Stimulated activated CD8-positive, alpha-beta memory T cell treated with anti-CD3 and anti-CD28 coated beads, Interleukin-4, amount 100 ng/mL, for 24 hours (primary cell): ENCODE measurements at regions not wholly inside any gene's neighbourhood (a gene's known extent, or its start where the extent isn't known, plus 50 kb on each side); places are given as distances from the start of the nearest gene placed in this dataset.

Experiments
- DNase-seq: peaks from one replicate; pipeline ENCODE4 v3.0.0-alpha.2; 2020; ENCODE audit warnings: low read depth

DNA sequence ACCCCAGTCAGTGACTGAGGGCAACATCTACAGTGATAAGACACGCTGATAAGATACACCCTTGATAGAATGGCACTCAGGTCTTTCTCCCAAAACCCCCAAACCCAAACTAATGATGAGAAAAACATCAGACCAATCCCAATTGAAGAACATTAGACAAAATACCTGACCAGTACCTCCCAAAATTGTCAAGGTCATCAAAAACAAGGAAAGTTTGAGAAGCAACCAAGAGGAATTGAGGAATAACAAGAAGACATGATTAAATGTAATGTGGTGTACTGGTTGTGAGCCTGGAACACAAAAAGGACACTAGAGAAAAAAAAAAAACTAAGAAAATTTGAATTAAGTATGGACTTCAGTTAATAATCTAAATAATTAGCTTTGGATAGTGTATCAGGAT lies 222.8 kb downstream of the GAS1 start:
- no peak for DNase-seq

DNA sequence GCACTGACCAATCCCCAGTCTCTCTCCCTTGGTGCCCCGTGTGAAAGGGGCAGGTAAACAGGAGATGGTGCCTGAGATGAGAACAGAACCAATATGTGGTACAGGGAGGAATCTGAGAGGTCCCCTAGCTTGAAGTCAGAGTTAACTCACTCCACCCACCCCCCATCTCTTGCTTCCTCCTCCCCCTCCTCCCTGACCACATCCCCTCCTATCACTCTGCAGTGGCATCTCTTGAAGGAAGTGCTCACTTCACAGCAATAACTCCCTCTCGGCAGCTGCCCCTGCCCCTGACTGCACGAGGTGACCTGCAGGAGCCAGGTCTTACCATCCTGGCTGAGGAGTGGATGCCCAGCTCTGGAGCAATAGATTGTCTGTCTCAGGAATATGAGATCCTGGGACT lies 224.0 kb downstream of the GAS1 start:
- no peak for DNase-seq

DNA sequence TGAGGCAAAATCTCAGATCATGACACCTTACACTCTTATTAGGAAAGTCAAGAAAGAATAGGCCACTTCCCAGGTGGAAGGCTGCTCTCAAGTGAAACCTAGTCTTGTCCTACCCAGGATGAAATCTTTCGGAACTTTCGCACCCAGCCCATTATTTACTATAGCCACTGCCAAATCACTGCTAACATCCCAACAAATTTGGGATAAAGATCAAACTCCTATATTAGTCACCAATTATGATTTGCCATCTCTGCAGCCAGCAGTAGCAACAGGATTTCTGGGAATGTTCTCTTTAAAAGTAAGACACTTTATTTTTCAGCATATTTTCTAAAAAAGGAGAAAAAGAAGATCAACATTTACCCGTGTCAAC lies 224.6 kb downstream of the GAS1 start:
- no peak for DNase-seq

DNA sequence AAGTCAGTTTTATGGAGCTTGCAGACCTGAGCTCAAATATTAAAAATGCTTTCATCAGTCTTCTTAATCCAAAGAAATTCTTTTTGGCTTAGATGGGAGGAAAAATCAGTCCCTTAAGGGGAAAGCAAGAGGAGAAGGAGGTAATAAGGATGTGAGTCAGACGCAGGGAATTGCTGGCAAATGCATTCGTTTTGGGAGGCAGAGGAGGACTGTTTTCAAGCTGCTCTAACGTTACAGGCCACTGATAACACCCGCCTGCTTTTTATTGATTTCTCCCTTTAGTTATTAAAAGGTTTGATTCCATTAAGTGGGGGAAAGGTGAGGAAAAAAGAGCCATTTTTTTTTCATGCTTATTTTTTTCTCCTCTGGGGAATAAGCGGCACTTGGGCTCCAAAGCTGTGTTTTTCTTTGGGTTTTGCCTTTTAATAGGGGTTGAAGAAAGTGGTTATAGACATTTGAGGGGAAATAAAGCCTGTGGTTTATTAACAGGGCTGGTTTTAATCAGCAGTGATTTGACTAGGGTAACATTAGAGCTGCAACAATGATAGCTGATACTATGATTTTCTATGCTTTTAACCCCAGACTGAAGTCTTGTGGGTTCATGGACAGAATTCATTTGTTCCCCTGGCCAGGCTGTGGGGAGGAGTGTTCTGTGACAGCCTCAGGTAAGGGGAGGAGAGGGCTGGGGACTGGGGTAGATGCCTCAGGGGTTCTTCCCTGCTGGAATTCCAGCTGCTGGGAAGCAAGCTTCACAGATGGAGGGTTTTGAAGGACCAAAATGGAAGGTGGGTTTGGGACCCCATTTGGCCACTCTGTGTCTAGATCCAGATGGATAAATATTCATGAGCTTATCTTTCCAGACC lies 225.2 kb downstream of the GAS1 start:
- DNase-seq: no peak

DNA sequence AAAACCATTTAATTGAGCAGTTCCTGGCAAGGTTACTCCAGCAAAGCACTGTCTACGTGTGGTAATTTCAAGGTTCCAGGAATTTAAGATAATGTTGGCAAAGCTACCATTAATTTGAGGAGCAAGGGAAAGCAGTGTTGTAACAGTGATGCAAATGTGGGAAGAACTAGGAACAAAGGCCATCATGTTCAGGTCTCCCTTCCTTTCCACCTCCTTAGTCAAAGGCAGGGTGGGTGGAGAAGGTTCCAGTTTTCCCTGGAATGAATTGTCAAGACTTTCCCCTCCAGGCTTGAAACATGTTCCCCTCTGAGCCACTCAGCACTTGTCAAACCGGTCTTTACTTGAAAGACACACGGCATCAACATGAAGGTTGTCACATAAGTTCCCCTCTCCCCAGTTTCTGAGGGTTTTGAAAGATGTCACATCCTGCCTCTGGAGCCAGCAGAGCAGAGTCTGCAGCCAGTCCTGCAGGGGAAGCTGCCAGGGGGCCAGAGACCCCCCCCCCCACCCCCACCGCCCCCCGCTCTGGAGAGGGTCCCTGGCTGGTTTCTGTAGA lies 226.0 kb downstream of the GAS1 start:
- no peak for DNase-seq

DNA sequence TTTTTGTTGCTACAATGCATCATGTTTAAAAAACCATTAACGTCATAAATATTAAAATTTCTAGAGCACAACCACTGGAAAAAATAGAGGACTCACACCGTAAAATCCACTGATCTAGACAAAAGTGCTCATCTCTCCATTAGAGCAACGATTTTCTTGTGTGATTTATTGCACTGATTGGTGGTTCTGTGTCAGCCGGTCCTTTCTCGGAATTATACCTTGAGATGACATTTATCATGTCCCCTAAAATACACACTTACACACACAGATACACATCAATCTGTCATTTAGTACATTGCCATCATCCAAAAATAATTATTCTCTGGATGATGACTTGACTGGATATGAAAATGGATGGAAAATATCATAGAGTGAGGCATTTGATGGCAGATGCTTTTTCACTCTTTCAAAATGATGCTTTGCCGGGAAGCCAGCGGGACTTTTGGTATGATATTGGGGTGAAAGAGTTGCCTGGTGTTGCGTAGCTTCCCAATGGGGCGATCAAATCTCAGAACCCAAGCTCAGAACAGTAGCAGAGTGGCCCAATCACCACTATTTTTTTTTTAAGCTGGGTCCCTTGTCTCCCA lies 226.6 kb downstream of the GAS1 start:
- no peak for DNase-seq

DNA sequence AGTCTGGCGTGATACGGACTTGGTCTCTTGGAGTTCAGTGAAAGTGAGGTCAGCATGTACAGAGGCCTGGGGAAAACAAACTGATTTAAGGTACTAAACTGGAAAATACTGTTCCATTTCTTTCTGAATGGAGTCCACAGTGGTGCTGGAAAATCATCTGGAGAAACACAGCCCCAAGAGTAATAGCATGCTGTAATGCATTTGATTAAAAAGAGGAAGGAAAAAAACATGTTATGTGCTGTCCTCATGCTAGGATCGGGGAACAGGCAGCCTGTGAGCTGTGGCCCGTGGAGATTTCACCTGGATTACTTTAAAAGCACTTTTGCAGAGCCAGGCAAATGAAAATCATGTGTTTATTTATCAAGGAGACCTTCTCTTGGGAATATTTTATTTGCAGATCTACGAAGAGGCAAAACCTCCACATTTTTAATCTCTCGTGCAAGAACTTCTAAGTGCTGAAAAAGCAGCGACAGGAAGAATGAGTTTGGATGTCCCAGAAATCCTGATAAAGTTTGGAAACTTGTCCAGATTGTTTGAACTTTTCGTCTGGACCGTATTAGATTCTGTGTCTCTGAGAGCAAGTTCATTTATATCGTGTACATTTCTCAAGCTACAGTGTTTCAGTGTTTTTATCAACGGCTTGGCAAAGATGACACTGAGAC lies 228.8 kb downstream of the GAS1 start:
- DNase-seq: no peak

DNA sequence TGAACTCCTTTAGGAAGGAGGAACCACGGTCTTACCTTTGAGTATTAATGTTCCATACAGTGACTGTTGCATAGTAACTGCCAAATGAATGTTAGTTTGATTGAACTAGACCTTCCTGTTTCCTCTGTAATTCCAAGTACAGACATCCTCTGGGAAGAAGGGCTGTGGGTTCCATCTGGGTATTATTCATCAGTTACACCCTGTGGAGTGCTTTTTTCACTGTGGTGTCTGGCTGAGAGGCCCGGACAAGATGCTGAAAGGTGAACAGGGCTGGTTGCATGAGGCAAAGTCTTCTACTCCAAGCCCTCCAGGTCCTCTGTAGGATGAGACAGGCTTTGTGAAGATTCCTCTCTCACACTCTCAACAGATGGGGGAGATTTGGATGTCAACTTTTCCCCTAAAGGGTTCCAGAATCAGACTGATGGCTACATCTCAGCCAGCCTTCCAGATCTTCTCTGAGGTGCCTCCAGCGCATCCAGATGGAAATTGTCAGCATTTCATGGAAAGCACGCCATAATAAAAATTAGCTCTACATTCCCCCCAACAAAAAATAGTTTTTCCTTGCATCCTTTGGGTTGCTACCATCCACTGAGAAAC lies 230.9 kb downstream of the GAS1 start:
- no peak for DNase-seq

DNA sequence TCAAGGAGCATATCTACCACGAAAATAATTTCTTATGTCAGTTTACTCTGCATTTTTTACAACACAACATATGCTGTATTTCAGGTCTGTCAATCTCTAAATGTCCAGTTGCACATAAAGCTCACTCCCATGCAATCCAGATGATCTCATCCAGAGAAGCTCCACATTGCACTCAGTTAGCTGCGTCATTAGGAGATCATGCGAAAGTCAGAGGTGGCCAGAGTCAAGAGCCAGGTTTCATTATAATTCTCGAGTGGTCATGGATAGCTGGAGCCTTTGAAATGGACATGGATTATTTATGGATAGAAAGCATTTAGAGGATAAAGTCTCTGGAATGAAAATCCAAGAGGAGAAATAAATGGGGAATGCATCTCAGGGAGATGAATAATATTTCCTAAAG lies 232.3 kb downstream of the GAS1 start:
- DNase-seq: no peak

DNA sequence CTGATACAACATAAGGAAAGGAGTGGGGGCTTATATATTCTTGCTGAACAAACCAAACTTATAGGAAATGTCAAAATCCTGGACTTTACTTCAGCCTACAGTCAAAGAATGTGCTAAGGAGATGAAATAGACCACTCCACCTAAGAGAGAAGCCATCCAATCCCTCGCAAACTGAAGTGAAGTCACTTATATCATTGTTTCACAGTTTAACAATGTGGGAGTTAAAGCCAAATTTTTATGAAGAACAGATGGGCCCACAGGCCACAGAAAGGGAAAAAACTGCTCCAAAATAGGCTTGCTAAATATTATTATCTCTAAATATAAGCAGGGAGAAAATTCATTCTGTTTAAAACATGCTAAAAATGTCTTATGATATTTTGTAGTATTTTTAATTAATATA lies 233.3 kb downstream of the GAS1 start:
- no peak for DNase-seq

DNA sequence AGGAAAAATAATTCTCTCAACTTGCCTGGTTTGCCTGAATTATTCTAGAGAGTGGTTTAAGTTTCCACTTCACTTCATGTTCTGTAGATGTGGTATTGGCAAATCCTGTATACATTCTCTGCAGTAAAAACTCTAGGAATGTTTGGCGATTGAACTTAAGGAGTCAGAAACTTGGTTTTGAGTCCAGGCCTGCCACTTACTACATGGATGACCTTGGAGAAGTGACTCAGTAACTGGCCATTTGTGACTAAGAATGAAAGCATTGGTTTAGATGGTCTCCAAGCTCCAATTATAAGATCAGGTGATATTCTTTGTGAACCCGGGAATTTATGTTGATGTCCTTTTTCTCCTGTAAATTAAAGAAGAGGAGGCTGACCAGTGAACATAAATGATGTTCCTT lies 233.8 kb downstream of the GAS1 start:
- no peak for DNase-seq

DNA sequence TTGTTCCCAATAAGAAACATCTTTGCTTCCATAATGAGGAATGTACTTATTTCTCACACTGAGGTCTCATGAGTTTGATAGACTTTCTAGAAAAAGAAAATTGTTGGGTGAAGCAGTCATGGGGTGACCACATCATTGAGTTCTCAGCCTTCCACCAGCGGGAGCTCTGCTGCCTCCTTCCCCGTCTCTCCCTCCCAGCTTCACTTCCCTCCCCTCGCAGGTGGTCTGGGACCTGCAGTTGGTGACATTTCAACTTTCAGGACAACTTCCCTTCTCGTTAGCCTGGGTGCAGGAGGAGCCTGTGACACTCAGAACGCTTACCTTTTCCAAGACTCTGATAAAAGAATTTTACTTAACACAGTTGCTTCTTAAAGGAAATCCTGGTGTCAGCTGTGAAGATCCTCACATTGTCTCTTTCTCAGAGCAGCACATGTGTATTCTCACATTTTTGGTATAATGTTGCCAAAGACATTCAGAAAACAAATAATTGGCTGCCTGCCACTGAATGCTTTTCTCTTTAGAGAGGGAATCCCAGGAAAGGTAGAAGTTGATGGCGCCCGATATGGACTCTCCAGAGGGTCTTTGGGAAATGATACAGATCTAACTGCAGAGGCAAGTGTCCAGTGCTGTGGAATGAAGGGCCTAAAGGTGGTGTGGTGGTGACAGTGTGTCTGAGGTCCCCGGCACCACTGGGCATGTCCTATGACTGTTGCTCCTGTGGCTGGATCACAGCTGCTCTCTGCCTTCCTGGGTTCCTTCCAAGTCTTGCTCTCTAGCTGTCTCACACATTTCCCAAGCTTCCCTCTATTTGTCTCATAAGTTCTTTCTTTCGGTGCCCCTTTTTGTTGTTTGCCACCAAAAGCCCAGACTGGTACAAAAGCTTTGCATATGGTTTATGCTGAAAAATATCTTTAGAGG lies 238.1 kb downstream of the GAS1 start:
- DNase-seq: no peak

DNA sequence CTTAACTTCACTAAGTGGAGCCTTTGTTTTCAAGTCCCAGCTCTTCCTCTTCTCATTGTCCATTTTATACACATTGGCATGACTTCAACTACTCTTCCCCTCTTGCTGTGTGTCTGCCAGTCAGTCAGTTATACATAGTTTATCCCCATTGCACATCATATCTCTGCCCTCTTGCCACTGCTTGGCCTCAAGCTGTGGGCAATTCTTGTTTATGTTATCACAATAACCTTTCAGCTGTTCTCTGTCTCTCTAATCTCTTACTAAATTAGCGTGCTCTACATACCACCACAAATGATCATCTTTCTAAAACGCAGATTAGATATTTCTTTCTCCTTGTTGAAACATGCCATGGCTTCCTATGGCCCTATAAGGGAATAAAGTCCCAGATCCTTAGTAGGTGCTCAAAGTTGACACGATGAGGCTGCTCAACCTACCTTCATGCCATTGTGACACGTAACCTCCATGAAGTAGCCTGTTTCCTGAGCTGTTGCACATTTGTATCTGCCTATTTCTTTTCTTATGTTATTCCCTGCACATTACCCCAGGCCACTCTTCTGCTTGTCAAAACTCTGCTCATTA lies 239.3 kb downstream of the GAS1 start:
- DNase-seq: no peak

DNA sequence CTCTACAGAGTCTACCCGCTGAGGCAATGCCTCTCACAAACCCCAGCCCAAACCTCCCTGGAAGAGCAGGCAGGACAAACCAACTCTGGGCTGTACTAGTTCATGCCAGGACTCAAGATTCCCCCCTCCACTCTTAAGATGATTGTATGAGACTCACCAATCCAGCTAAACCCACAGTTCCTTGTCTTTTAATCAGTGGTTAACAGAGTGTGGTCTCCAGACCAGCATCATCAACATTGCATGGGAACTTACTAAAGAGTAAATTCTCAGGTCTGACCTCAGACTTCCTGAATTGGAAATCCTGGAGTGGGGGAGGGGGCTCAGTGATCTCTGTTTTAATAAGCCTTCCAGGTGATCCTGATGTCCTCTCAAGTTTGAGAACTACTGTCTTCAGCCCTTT lies 240.9 kb downstream of the GAS1 start:
- DNase-seq: no peak

DNA sequence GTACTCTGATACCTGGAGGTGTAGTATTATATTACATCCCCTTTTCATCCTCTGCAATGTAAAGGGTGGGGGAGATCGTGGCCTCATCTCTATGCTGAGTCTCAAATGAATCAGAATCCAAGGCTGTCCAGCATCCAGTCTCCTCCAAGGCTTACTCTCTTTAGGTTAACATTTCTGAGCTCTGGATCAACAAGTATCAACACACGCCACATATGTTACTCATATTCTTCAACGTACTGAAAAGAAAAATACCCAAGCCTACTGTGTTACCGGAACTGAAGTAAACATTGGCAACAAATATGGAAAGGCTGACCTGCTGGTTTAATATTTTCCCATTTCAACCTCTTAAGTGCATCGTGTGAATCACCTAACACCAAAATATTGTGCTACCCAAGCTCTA lies 241.8 kb downstream of the GAS1 start:
- no peak for DNase-seq

DNA sequence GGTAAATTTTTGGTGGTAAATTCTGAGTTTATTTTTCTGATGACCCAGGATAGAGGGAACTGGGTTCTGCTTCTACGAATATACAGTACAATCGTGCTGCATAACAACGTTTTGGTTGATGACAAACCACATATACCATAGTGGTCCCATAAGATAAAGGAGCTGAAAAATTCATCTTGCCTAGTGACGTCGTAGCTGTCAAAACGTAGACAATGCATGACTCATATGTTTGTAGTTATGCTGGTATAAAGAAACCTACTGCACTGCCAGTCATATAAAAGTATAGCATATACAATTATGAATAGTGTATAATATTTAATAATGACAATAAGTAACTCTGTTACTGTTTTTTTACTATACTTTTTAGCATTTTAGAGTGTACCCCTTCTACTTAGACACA lies 244.0 kb downstream of the GAS1 start:
- no peak for DNase-seq

DNA sequence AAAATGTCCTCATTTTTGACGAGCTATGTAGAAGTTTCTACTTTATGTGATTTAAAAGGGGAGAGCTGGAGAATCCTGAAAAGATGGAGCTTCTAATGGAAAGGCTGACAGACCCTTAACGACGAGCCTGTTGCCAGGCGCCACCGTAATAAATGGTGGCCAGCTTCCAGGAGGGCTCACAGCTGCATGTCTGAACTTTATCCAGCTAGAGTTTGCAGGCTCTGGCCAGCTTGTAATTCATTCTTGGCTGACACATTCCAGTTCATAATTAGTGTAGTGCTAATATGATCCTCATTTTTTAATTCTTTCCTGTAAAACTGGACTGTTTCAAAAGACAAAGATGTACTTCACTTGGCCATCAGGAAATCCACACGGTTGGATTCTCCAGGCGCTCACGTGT lies 246.7 kb downstream of the GAS1 start:
- DNase-seq: no peak

DNA sequence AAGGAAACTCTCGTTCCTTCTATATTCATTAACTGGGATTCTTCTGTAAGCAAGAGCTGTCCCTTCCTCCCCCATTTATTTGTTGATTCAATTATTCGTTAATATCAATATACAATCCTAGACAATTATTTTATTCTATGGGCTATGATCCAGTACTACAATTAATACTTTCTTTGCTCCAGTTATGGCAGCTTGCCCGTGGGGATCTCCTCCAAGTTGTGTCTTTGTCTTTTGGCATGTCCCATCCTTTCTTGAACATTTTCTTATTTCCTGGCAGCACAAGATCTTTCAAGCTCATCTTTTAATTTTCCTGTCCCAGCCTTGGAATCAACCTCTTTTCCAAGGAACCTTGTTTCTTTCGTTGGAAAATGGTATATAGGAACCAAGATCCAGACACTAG lies 249.3 kb downstream of the GAS1 start:
- DNase-seq: no peak

DNA sequence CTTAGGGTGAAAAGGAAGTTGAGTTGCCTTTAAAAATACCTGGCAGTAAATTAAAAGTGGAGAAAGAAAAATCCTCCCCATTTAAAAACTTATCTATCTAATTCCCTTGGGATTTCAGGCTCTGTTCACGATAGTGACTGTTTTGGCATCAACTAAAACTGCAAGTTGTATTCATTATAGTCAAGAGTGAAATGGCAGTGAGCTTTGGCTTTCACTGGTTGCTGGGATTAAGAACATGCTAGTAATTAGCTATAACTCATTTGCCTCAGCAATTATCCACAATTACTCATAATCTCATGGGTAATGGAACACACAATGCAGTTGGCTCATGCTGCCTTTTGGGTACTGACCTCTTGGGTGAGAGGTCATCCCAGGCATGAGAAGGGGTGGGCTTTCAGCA lies 250.1 kb downstream of the GAS1 start:
- DNase-seq: no peak

DNA sequence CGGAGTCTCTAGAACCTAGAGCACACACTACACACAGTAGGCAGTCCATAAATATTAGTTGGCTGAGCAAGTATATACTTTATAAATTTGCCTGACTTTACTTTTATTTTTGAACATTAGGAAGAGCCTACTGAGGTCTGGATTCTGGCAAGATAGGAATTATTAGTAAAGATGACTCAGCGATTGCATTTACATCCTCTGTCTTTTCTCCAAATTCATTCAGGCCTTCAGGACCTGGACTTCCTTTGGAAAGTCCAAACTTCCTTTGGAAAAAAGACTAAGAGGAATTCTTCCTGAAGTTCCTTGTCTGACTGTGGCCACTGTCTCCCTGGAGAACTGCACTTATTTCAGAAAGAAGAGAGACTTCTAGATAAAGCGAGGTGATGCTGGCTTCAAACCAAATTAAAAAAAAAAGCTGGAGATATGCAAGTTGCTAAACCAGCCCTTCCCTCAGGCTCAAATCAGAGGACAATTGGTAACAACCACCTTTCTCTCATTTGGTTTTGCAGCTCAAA lies 251.3 kb downstream of the GAS1 start:
- DNase-seq: no peak

DNA sequence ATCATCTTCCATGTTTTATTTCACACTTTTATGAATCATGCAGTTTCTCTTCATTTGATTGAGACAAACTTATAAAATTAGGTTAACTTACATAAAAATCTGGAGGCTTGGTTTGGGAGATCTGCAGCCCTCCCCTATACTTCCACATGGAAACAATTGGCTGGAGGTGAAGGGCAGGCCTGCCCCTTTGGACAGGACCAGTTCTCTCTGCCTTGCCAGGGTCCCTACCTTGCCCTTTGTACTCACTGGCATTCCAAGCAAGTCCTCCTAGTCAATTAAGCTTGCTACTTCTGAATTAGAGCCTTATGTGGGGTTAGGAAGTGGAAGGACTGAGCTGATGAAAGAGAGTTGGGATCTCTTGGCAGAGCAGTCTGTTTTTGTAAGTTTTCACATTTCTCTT lies 257.3 kb downstream of the GAS1 start:
- DNase-seq: no peak
